Activated CD8-positive, alpha-beta T cell treated with anti-CD3 and anti-CD28 coated beads for 36 hours (primary cell): ENCODE measurements at regions not wholly inside any gene's neighbourhood (a gene's known extent, or its start where the extent isn't known, plus 50 kb on each side); places are given as distances from the start of the nearest gene placed in this dataset.

Experiments
- ATAC-seq: fragments of 200-7000 bp; cut with Tn5 transposase; one replicate; pipeline ENCODE4 v1.10.0; 2021; ENCODE audit warnings: mild to moderate bottlenecking, moderate library complexity
- CTCF ChIA-PET: fragments of 350-600 bp; sonication (Branson Sonifier 250); formaldehyde crosslinking; loops from one replicate; lab custom pipeline; 2021; ENCODE audit warnings: antibody characterized with exemption; lab: Charles Lee
- POLR2A ChIA-PET: fragments of 350-600 bp; sonication (Branson Sonifier 250); formaldehyde crosslinking; loops from one replicate; lab custom pipeline; 2021; ENCODE audit warnings: antibody characterized with exemption; lab: Charles Lee
- DNase-seq: peaks from one replicate; pipeline ENCODE4 v3.0.0-alpha.2; 2020
- H3K27ac Mint-ChIP-seq: one replicate; pipeline ENCODE4 v1.8.0; 2021; ENCODE audit warnings: mild to moderate bottlenecking, mixed read lengths
- H3K27me3 Mint-ChIP-seq: one replicate; pipeline ENCODE4 v1.8.0; 2021; ENCODE audit warnings: mixed read lengths
- H3K36me3 Mint-ChIP-seq: one replicate; pipeline ENCODE4 v1.8.0; 2021; ENCODE audit warnings: low read depth, mixed read lengths
- H3K4me1 Mint-ChIP-seq: one replicate; pipeline ENCODE4 v1.8.0; 2021; ENCODE audit warnings: low read depth, mixed read lengths
- H3K4me3 Mint-ChIP-seq: one replicate; pipeline ENCODE4 v1.8.0; 2021; ENCODE audit warnings: mild to moderate bottlenecking, moderate library complexity, mixed read lengths
- H3K9me3 Mint-ChIP-seq: one replicate; pipeline ENCODE4 v1.8.0; 2021; ENCODE audit warnings: mixed read lengths
- CTCF ChIP-seq: fragments of 200-600 bp; IDR thresholded peaks from one replicate; pipeline ENCODE4 v1.8.0; 2022; ENCODE audit warnings: antibody characterized with exemption, mild to moderate bottlenecking
- intact Hi-C: fragments of 100-400 bp; cut with micrococcal nuclease; formaldehyde crosslinking; loops from one replicate; pipeline ENCODE4 v1.10.0; 2022

GRCh38 chr1:82091729-82092128 is 291.0 kb downstream of the ADGRL2 start:
- H3K27ac Mint-ChIP-seq = no peak overlapping the region
- no peaks in the 10 kb centered on the region for H3K9me3 Mint-ChIP-seq
- no peaks in the 10 kb centered on the region for H3K27me3 Mint-ChIP-seq
- no peak for TF ChIP-seq CTCF
- ATAC-seq (no peak), DNase-seq (no peak)
- POLR2A ChIA-PET = no interaction called here
- intact Hi-C loops = no loop called here
- CTCF ChIA-PET = no interaction called here
- no peaks in the 10 kb centered on the region for H3K36me3 Mint-ChIP-seq
- no peak overlapping the region for H3K4me3 Mint-ChIP-seq
- H3K4me1 Mint-ChIP-seq = no peaks in the 10 kb centered on the region

GRCh38 chr1:82091265-82091664 is 290.5 kb downstream of the ADGRL2 start:
- Mint-ChIP-seq H3K9me3 (no peaks in the 10 kb centered on the region), H3K4me1 (no peaks in the 10 kb centered on the region), H3K36me3 (no peaks in the 10 kb centered on the region), H3K27me3 (no peaks in the 10 kb centered on the region), H3K27ac (no peak overlapping the region), H3K4me3 (no peak overlapping the region)
- CTCF ChIA-PET = no interaction called here
- DNase-seq (no peak), ATAC-seq (no peak)
- POLR2A ChIA-PET = no interaction called here
- intact Hi-C loops = no loop called here
- no peak for TF ChIP-seq CTCF

- H3K9me3 Mint-ChIP-seq = no peaks in the 10 kb centered on the region
- intact Hi-C loops = no loop called here
- ChIA-PET POLR2A (no interaction called here), CTCF (no interaction called here)
- no peak for DNase-seq
- no peaks in the 10 kb centered on the region for H3K36me3 Mint-ChIP-seq
- no peak for ATAC-seq
- TF ChIP-seq CTCF = no peak
- no peak overlapping the region for H3K4me3 Mint-ChIP-seq
- H3K27me3 Mint-ChIP-seq = no peaks in the 10 kb centered on the region
- no peaks in the 10 kb centered on the region for H3K4me1 Mint-ChIP-seq
- no peak overlapping the region for H3K27ac Mint-ChIP-seq
These were observed 289.4 kb downstream of the ADGRL2 start for GRCh38 chr1:82090104-82090503.

GRCh38 chr1:82086739-82087138 is 286.0 kb downstream of the ADGRL2 start:
- Mint-ChIP-seq H3K4me3 (no peak overlapping the region), H3K27me3 (no peaks in the 10 kb centered on the region), H3K4me1 (no peaks in the 10 kb centered on the region), H3K9me3 (no peaks in the 10 kb centered on the region), H3K36me3 (no peaks in the 10 kb centered on the region), H3K27ac (no peak overlapping the region)
- DNase-seq (no peak), ATAC-seq (no peak)
- no peak for TF ChIP-seq CTCF
- CTCF ChIA-PET = interaction anchor here (1.4 kb wide), 1 partner anchor 13 kb away, joined by 5 read pairs; no protein-coding TSS in a partner anchor
- POLR2A ChIA-PET = no interaction called here
- intact Hi-C loops = no loop called here

- intact Hi-C loops = no loop called here
- no peaks in the 10 kb centered on the region for H3K4me1 Mint-ChIP-seq
- H3K4me3 Mint-ChIP-seq = no peak overlapping the region
These were observed 278.9 kb downstream of the ADGRL2 start for GRCh38 chr1:82079607-82080006.

More at GRCh38 chr1:82079607-82080006, 278.9 kb downstream of the ADGRL2 start:
- no peak for TF ChIP-seq CTCF
- no peak for ATAC-seq
- Mint-ChIP-seq H3K36me3 (no peaks in the 10 kb centered on the region), H3K9me3 (no peaks in the 10 kb centered on the region), H3K27ac (no peak overlapping the region), H3K27me3 (no peaks in the 10 kb centered on the region)
- CTCF ChIA-PET = no interaction called here
- POLR2A ChIA-PET = no interaction called here
- DNase-seq = no peak
